ENCODE measurements at regions not wholly inside any gene's neighbourhood (a gene's known extent, or its start where the extent isn't known, plus 50 kb on each side); places are given as distances from the start of the nearest gene placed in this dataset.

DNA sequence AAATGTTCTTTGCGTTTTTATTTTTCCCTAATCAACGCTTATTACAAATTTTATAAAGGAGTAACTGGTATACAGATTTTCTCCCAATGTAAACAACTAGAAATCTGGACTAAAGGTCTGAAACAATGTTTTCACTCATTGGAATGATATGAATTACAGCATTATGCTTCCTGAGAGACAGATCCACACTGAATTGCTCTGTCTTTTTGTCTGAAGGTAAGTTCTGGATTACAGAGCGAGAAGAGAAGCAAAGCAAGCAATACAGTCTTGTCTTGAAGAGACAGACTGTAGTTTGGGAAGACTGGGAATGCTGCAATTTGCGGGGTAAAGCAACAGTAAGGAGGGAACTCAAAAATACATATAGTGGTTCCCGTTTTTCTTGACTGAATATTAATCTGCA is 262.2 kb upstream of the PABPC4L start:
- TF ChIP-seq CREB1 (CRISPR knock-in tag; IDR thresholded peaks at IDR 0.05; ENCODE audit: low read depth), result no peak
- TF ChIP-seq CTCF (conservative IDR thresholded peaks at IDR 0.05; ENCODE audit: low read depth in 2 of 2), result no peak
- TF ChIP-seq EZH2 (IDR thresholded peaks at IDR 0.05; ENCODE audit: low read depth, unreplicated experiment), result no peak
- no peak for TF ChIP-seq REST (IDR thresholded peaks at IDR 0.05; ENCODE audit: unreplicated experiment)
- TF ChIP-seq ZNF331 (CRISPR knock-in tag; IDR thresholded peaks at IDR 0.05; ENCODE audit: low read depth), result no peak
- TF ChIP-seq POLR2AphosphoS5 (IDR thresholded peaks at IDR 0.05; ENCODE audit: low read depth), result no peak
- no peak for TF ChIP-seq EZH2phosphoT487 (IDR thresholded peaks at IDR 0.05; ENCODE audit: unreplicated experiment)
- no peak for TF ChIP-seq ETS1 (IDR thresholded peaks at IDR 0.05)
- no peak for TF ChIP-seq JUNB (IDR thresholded peaks at IDR 0.05; ENCODE audit: unreplicated experiment)
- TF ChIP-seq ZNF114 (CRISPR knock-in tag; IDR thresholded peaks at IDR 0.05), result no peak
